ENCODE measurements at regions not wholly inside any gene's neighbourhood (a gene's known extent, or its start where the extent isn't known, plus 50 kb on each side); places are given as distances from the start of the nearest gene placed in this dataset.

- TF ChIP-seq ZBTB7A (IDR thresholded peaks at IDR 0.05; ENCODE audit: low read depth) (no peak), RAD21 (IDR thresholded peaks at IDR 0.05; ENCODE audit: low read depth) (no peak), TAF1 (IDR thresholded peaks at IDR 0.05; ENCODE audit: low read depth) (no peak), EP300 (IDR thresholded peaks at IDR 0.05; ENCODE audit: borderline replicate concordance) (no peak), CREB1 (IDR thresholded peaks at IDR 0.05; ENCODE audit: low read depth) (no peak), CEBPB (IDR thresholded peaks at IDR 0.05) (no peak), TEAD4 (IDR thresholded peaks at IDR 0.05) (no peak), USF1 (IDR thresholded peaks at IDR 0.05) (no peak), MAX (IDR thresholded peaks at IDR 0.05) (no peak), REST (IDR thresholded peaks at IDR 0.05; ENCODE audit: low read depth) (no peak), EGR1 (IDR thresholded peaks at IDR 0.05) (no peak), TCF12 (IDR thresholded peaks at IDR 0.05; ENCODE audit: low read depth) (no peak)
Observed at GRCh38 chr21:28580585-28580984, 412.1 kb downstream of the LTN1 start.

Measured in Ishikawa (cell line).